ENCODE measurements at regions not wholly inside any gene's neighbourhood (a gene's known extent, or its start where the extent isn't known, plus 50 kb on each side); places are given as distances from the start of the nearest gene placed in this dataset.

- TF ChIP-seq CTCF (conservative IDR thresholded peaks at IDR 0.05; ENCODE audit: low read depth in 2 of 2) (no peak), EZH2 (IDR thresholded peaks at IDR 0.05; ENCODE audit: low read depth, unreplicated experiment) (no peak), CREB1 (CRISPR knock-in tag; IDR thresholded peaks at IDR 0.05; ENCODE audit: low read depth) (no peak), NANOG (IDR thresholded peaks at IDR 0.05; ENCODE audit: borderline replicate concordance) (no peak), STAT1 (IDR thresholded peaks at IDR 0.05; ENCODE audit: unreplicated experiment) (no peak)
Observed at GRCh38 chr14:95380350-95381042, 60.8 kb upstream of the CLMN start (continued).

- Histone ChIP-seq H3K27ac (ENCODE audit: low read depth) (no peak overlapping the region), H3K36me3 (ENCODE audit: insufficient read depth) (no peaks in the 10 kb centered on the region), H3K4me1 (ENCODE audit: insufficient read depth) (no peaks in the 10 kb centered on the region), H4K20me1 (replicated peaks; ENCODE audit: insufficient read depth) (no peaks in the 10 kb centered on the region), H3K27me3 (ENCODE audit: insufficient read depth) (no peaks in the 10 kb centered on the region), H3K9me2 (ENCODE audit: insufficient read depth) (no peaks in the 10 kb centered on the region), H3K79me2 (replicated peaks; ENCODE audit: insufficient read depth) (no peaks in the 10 kb centered on the region), H3K4me2 (no peak overlapping the region), H3F3A (replicated peaks; ENCODE audit: low read depth) (no peaks in the 10 kb centered on the region), H3K4me3 (no peak overlapping the region), H2AFZ (no peak overlapping the region)
- Mint-ChIP-seq H3K27me3 (ENCODE audit: insufficient read depth, low read depth, poor library complexity) (peaks cover 7% of the 10 kb centered on the region), H3K36me3 (ENCODE audit: low read depth) (peaks cover 10% of the 10 kb centered on the region; the same call in 2 of the 3 replicates), H3K9me3 (peaks cover 35% of the 10 kb centered on the region), H3K27ac (no peak overlapping the region), H3K4me1 (no peaks in the 10 kb centered on the region), H3K4me3 (no peak overlapping the region)
- ATAC-seq = no peak
- DNase-seq (ENCODE audit: low spot score) = no peak
- TF ChIP-seq POLR2AphosphoS5 (IDR thresholded peaks at IDR 0.05; ENCODE audit: low read depth) (no peak), CREB1 (CRISPR knock-in tag; IDR thresholded peaks at IDR 0.05; ENCODE audit: low read depth) (no peak), EZH2phosphoT487 (IDR thresholded peaks at IDR 0.05; ENCODE audit: unreplicated experiment) (no peak), REST (IDR thresholded peaks at IDR 0.05; ENCODE audit: unreplicated experiment) (no peak), CTCF (conservative IDR thresholded peaks at IDR 0.05; ENCODE audit: low read depth in 2 of 2) (no peak), ZNF331 (CRISPR knock-in tag; IDR thresholded peaks at IDR 0.05; ENCODE audit: low read depth) (no peak), NANOG (IDR thresholded peaks at IDR 0.05; ENCODE audit: borderline replicate concordance) (no peak), ZNF114 (CRISPR knock-in tag; IDR thresholded peaks at IDR 0.05) (no peak)
- TF ChIP-seq, protein P1, sequence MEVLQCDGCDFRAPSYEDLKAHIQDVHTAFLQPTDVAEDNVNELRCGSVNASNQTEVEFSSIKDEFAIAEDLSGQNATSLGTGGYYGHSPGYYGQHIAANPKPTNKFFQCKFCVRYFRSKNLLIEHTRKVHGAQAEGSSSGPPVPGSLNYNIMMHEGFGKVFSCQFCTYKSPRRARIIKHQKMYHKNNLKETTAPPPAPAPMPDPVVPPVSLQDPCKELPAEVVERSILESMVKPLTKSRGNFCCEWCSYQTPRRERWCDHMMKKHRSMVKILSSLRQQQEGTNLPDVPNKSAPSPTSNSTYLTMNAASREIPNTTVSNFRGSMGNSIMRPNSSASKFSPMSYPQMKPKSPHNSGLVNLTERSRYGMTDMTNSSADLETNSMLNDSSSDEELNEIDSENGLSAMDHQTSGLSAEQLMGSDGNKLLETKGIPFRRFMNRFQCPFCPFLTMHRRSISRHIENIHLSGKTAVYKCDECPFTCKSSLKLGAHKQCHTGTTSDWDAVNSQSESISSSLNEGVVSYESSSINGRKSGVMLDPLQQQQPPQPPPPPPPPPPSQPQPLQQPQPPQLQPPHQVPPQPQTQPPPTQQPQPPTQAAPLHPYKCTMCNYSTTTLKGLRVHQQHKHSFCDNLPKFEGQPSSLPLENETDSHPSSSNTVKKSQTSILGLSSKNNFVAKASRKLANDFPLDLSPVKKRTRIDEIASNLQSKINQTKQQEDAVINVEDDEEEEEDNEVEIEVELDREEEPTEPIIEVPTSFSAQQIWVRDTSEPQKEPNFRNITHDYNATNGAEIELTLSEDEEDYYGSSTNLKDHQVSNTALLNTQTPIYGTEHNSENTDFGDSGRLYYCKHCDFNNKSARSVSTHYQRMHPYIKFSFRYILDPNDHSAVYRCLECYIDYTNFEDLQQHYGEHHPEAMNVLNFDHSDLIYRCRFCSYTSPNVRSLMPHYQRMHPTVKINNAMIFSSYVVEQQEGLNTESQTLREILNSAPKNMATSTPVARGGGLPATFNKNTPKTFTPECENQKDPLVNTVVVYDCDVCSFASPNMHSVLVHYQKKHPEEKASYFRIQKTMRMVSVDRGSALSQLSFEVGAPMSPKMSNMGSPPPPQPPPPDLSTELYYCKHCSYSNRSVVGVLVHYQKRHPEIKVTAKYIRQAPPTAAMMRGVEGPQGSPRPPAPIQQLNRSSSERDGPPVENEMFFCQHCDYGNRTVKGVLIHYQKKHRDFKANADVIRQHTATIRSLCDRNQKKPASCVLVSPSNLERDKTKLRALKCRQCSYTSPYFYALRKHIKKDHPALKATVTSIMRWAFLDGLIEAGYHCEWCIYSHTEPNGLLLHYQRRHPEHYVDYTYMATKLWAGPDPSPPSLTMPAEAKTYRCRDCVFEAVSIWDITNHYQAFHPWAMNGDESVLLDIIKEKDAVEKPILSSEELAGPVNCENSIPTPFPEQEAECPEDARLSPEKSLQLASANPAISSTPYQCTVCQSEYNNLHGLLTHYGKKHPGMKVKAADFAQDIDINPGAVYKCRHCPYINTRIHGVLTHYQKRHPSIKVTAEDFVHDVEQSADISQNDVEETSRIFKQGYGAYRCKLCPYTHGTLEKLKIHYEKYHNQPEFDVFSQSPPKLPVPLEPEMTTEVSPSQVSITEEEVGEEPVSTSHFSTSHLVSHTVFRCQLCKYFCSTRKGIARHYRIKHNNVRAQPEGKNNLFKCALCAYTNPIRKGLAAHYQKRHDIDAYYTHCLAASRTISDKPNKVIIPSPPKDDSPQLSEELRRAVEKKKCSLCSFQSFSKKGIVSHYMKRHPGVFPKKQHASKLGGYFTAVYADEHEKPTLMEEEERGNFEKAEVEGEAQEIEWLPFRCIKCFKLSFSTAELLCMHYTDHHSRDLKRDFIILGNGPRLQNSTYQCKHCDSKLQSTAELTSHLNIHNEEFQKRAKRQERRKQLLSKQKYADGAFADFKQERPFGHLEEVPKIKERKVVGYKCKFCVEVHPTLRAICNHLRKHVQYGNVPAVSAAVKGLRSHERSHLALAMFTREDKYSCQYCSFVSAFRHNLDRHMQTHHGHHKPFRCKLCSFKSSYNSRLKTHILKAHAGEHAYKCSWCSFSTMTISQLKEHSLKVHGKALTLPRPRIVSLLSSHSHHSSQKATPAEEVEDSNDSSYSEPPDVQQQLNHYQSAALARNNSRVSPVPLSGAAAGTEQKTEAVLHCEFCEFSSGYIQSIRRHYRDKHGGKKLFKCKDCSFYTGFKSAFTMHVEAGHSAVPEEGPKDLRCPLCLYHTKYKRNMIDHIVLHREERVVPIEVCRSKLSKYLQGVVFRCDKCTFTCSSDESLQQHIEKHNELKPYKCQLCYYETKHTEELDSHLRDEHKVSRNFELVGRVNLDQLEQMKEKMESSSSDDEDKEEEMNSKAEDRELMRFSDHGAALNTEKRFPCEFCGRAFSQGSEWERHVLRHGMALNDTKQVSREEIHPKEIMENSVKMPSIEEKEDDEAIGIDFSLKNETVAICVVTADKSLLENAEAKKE (CRISPR knock-in tag; IDR thresholded peaks at IDR 0.05) = no peak
Observed at GRCh38 chr14:95379634-95380033, 59.9 kb upstream of the CLMN start.
